Stimulated activated CD8-positive, alpha-beta memory T cell treated with anti-CD3 and anti-CD28 coated beads, Interleukin-2, amount 100 ng/mL, for 1 hour (primary cell): ENCODE measurements at regions not wholly inside any gene's neighbourhood (a gene's known extent, or its start where the extent isn't known, plus 50 kb on each side); places are given as distances from the start of the nearest gene placed in this dataset.

Experiments
- DNase-seq, 2 donors: peaks; one replicate each; pipeline ENCODE4 v3.0.0-alpha.2; 2020; ENCODE audit warnings: low read depth in 2 of 2

DNA sequence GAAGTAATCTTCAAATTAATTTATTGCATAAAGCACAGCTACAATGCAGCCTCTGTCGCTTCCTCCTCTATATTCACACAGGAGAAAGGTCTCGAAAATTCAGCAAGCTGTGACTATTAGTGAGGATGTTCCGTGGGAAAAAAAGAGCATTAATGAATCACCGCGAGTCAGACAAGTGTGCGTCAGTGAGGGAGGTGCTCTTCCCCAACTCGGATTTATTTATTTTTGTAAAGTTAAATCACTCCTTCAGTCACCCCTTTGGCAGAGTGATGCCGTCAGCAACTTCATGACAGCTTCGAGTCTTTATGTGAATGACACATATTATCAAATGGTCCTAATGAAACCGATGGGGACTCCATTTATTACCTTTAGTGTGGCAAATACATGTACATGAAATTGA is 648.9 kb upstream of the SALL3 start:
- DNase-seq: no peak

DNA sequence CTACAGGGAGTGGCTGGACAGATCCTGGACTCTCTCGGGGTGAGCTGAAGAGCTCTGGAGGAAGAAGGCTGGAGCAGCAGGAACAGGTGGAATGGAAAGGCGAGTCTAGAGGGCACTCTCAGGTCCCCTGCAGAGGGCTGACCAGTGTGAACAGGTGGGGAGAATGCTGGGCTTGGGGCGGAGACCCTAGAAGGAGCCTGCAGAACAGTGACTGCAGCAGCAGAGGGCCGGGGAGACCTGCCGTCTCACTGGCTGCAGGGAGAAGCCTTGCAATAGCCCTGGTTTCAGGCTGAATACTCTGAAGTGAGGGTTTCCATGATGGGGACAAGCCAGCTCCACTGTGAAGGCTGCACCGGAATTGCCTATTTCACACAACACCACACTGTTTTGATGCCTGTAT is 626.7 kb upstream of the SALL3 start:
- DNase-seq: no peak

DNA sequence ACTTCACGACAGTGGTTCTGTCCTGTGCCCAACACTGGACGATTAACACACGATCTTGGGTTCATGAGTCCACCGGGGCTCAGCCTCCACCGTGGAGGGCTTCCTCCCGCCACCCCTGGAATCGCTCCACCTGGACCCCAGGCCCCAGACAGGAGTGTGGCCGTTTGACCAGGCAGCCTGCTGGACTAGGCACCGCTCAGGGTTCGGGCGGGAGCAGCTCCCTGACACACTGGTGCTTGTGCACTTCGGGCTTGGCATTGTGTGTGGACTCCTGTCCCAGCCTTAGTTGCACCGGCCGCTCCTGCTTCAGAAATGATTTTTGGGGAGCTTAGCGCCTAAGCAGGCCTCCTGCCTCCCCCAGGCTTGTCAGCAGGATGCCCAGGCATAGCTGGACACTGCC is 617.4 kb upstream of the SALL3 start:
- DNase-seq: no peak

DNA sequence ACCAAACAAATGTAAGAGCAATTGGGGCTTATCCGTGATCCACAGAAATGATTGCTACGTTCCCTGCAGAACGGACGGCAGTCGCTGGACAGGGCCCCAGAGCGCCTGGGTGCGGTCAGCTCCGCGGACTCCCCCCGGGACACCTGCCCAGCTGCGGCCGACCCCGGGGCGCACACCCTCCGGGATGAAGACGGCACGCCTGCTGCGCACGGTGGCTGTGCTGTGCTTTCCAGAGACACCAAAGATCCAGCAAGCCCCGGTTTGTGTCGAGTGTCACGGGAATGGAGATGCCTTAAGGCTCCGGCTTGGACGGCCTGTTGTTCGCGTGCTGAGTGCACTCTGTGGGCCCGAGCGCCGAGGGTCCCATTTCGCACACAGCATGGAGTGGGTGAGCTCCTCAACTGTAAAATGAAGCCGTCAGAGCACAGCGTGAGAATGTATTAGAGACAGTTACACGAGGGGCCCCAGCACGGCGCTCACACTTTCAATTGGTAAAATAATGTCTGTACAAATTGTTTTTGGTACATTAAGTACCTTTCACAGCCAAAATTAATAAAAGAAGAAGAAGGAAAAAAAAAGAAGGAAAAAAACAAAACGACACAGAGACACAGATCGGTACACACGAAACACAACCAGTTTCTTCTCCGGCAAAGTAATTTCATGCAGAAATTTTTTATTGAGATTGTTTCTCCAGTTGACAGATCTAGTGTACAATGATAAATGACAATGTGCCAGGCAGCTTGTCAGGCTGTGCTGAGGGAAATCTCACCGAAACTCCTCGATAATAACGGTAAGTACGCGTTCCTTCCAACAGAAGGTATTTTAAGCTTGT is 615.8 kb upstream of the SALL3 start:
- DNase-seq: no peak

DNA sequence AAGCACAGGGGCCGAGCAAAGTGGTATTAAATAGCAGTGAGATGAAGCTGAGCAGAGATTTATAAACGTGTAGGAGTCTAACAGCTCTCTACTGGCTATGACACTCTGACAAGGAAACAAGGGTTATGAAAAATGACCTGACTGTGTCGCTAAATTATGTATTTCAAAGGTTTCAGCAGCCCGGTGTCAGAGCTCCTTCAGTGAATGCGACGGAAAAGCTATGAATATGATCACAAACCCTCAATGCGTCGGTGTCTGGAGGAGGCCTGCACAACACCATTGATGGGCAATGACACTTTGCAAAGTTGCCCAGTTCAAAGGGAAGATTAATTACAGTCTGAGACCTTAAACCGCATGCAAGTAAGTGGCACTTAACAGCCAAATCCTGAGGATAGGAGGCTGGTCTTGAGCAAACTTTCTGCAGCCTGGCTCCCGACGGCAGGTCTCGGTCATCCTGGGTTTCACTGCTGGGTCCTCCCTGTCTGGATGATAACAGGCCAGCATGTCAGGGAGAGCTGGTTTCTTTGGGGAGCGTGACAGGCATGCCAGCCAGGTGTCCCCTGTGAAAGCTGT is 615.1 kb upstream of the SALL3 start:
- DNase-seq: no peak

DNA sequence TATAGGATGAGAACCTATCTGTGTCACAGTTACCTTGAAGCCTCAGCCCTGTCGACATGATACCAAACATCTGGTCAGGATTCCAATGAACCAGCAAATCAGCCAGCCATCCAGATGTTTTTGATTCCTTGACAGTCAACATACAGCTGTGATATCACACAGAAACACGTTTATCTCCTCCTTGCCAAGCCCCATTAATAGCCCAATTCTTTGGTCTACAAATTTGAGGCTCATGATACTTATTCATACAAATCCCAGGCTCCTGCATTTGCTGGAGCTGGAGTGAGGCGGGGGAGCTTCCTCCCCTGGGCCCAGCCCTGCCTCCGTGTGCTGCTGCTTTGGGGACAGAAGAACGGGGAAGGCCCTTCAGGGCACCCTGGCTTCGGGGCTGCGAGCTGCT is 611.6 kb upstream of the SALL3 start:
- DNase-seq: no peak

DNA sequence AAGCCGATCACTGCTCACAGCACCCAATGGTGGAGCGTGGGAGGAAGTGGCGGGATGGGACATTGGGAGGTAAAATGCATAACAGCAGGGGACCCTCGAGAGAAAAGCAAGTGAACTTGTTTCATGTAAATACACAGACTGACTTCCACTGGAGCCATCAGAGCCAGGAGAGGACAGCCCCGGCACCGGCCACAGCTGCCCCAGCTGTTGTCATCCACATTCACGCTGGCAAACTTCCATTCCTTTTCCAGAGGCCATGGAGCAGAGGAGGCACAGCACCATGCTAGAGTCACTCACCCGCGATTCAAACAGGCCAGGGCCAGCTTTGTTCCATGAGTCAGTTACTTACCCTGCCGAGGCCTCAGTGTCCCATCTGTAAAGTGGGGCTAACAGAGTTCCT is 610.9 kb upstream of the SALL3 start:
- DNase-seq: no peak

DNA sequence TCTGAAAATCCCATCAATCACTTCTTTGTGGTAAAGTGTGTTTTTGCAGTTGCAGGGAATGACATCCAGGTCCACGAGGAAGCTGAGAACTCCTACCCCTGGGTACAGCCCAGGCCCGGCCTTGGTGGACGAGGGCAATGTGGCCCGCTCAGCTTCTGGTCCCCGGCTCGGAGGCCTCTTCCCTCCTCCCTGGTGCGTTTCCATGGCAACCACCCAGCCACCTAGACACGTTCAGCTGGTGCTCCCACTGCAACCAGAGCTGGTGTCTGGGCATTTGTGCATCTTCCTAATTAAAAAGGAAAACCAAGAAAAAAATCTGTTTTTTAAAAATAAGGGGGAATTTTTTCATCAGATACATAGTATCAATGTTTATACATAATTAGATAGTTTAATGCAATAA is 603.6 kb upstream of the SALL3 start:
- no peak for DNase-seq

DNA sequence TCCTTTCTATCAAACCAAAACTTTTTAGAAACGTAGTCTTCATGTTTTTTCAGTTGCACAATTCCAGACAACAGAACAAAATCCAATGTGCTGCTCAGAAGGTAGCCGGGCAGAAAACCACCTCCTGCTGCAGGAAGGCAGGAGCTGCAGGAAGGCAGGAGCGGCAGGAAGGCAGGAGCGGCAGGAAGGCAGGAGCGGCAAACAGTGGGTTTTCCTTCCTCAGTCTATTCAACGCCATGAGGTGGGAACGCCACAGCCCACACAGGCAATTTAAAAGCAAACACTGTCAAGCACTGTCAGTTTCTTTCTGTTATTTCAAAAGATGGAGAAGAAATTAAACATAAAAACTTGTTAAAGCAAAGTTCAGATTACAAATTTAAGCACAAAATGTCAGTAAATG is 601.2 kb upstream of the SALL3 start:
- DNase-seq: no peak

DNA sequence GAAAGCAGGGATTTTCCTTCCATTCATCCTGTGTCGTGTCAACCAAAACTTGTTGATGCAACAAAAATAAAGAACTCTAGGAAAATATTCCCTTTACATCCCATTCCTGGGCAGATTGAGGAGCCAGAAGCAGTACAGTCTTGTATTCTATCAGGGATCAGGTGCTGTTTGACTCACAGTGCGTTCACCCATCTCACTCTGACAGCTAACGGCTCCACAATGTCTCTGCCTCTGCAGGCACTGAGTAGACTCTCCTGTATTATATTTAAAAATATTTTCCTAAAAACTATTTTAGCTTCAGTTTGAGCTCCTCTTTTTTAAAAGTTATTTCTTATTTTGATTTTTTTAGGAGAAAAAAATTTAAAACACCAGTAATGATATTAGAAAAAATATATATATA is 600.6 kb upstream of the SALL3 start:
- no peak for DNase-seq

DNA sequence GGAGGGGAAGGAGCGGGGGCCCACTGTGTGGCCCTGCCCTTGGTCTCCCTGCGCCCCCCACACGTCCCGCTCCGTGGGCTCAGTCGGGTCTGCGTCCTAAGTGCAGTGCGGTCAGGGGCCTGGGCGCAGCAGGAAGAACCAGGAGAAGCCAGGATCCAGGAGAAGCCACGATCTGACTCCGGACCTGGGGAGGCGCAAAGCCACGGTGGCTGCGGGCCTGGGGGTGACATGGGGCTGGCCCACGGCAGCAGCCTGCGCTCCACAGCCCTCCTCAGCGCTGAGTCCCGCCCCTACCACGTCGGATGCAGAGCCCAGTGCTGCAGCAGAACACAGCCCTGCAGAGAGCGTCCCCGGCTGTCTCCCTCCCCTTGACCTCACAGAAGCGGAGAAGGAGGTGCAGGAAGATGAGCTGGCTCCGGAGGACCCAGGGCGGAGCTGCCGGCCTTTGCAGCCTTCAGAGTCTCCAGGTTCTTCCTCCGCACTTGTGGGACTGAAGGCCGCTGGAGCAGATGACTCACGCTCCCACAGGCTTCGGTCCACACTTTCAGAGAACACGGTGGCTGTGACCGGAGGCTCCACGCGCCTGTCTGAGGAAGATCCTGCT is 589.2 kb upstream of the SALL3 start:
- no peak for DNase-seq

DNA sequence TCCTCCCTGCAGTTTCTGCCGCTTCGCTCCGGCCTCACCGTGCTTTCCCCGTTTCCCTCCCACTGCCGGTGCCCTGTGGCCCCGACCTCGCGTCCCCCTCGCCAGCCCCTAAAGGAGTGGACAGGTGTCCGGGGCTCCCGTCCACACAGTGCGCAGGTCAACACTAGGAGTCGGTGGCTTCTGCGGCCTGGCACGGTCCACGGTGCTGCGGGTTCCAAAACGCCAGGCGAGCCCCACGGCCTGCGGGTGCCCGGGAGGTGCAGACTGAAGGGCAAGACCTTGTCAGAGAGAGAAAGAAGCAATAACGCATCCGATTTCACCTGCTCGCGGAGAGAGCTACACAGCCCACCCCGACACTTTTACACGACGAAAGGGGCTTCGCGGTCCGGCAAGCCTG is 588.7 kb upstream of the SALL3 start:
- DNase-seq: no peak

DNA sequence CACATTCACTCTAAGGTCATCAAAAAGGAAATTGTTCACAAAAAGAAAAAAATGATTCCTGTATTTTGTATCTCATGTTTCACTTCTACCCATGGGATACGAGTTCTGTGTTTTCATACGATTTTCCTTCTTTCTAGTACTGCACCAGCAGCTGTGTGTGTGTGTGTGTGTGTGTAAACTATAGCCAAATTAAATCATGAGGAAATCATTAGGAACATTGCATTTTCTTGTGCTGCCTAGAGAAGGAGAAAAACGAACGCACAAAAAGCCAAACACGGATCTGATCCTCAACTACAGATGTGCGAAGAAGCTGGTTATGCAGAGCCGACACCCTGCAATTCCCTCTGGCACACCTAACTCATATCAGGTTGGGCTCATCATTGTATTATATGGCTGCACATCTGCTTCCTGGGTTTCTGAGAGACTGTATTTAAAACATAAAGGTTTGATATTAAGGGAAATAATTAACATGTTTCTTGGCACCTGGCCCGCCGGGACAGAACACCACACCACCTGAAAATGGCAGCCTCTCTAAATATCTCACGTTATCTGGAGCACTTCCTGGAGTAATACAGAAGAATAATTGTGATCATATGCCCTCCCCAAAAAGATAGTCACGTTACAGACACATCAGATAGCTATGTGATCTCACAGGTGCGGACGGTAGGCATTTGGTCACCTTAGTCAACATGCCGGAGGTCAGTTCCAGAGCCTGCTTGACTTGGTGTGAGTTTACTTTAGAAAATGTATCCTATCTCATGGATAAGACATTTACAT is 586.3 kb upstream of the SALL3 start:
- no peak for DNase-seq

DNA sequence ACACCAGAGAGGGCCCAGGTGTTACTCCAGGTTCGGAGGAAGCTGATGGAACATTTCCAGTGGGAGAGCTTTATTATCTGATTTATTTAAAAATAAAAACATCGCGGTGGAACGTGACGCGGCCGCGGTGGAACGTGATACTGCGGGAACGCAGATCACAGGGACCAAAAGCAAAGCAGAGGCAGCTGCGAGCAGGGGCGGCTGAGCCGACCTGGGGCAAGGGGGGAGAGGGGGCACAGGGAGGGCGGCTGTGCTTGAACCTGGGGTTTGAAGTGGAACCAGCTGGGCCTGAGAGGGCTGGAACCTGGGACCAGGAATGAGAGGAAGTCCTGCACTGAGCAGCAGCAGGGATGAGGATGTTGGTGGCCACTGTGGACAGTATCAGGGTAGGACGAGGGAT is 583.5 kb upstream of the SALL3 start:
- DNase-seq: no peak

DNA sequence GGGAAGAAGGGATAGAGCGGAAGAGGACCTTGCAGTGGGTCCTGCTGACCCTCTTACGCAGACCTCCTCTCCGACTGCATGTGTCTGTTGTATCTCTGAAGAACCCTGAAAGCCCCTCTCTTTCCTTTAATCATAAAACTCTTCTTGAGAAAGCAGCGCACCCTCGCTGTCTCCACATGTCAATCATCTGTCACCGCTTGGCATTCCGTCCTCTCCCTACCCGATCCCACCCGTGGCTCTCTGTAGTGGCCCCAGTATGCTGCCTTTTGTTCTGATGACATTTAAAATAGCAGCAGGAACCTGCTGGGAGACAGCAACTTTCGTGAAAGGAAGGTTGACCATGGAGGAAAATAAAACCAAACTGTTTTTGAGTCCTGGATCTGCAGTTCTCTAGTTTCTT is 582.9 kb upstream of the SALL3 start:
- DNase-seq: no peak

DNA sequence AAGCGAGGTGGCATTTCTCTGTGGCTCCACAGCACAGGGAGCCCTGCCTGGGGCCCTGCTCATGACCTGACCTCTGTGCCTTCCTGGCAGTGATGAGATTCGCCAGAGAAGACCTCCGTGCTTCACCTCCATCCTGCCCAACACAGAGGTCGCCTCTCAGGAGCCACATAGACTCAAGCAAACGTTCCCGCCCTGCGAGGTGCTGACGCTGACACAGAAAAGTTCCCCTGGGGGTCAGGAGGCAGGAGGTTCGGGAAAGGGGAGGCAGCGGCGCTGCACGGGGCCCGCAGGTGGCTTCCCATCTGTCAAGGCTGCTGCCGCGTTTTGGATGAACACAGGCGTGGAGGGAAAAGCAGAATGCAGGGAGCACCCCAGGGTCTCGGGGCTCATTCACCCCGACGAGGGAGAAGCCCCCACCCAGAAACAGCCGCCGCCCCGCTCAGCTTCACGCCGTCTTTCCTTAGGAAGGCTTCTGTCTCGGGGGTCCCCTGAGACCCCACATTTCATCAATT is 579.6 kb upstream of the SALL3 start:
- DNase-seq: no peak

DNA sequence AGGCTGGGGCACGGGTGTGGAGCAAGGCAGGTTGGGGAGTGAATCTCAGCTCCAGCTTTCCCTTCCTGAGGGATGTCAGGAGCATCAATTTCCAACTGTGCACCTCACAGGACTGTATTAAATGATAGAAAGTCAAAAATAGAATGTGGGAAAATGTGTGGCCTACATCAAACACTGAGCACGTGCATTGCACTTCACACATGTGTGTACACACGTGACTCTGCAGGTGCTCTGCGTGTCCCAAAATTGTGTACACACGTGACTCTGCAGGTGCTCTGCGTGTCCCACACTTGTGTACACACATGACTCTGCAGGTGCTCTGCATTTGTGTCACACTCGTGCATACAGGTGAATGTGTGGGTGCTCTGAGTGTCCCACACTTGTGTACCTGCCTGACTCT is 577.2 kb upstream of the SALL3 start:
- no peak for DNase-seq

DNA sequence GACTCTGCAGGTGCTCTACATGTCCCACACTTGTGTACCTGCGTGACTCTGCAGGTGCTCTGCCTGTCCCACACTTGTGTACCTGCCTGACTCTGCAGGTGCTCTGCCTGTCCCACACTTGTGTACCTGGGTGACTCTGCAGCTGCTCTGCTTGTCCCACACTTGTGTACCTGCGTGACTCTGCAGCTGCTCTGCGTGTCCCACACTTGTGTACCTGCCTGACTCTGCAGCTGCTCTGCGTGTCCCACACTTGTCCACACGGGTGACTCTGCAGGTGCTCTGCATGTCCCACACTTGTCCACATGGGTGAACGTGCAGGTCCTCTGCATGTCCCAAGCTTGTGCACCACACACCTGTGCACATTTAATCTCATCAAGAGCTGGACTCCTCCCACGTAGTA is 576.7 kb upstream of the SALL3 start:
- DNase-seq: no peak

DNA sequence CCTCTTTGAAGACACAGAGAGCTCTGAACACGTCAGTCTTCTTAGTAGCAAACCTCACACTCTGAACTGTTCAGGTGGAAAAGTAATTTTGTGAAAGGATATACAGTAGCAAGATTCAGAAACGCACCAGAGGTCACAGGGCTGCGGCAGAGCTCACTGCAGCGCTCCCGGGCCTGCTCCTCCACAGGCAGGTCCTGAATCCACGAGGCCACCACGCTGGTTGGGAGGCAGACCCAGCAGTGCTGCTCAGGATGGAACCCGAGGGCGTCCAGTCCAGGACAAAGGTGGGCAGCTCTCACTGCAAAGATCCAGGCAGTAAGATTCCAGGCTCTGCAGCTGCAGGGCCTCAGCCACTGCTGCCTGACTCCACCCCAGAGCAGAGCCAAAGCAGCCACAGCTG is 576.2 kb upstream of the SALL3 start:
- no peak for DNase-seq

DNA sequence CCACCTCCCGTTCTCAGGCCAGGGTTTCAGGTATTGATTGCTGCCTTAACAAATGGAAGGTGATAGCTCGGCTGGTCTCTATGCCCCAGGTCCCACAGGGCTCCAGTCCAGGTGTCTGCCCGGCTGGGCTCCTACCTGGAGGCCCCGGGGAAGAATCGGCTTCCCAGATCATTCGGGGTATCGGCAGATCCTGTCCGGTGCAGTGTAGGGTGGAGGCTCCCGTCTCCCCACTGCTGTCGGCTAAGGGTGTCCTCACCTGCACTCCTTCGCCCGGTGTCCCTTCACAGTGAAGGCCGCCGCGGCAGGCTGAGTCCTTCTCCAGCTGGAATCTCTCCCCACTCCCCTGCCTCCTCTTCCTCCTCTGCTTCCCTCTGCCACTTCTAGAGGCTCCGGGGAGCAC is 573.9 kb upstream of the SALL3 start:
- DNase-seq: no peak

DNA sequence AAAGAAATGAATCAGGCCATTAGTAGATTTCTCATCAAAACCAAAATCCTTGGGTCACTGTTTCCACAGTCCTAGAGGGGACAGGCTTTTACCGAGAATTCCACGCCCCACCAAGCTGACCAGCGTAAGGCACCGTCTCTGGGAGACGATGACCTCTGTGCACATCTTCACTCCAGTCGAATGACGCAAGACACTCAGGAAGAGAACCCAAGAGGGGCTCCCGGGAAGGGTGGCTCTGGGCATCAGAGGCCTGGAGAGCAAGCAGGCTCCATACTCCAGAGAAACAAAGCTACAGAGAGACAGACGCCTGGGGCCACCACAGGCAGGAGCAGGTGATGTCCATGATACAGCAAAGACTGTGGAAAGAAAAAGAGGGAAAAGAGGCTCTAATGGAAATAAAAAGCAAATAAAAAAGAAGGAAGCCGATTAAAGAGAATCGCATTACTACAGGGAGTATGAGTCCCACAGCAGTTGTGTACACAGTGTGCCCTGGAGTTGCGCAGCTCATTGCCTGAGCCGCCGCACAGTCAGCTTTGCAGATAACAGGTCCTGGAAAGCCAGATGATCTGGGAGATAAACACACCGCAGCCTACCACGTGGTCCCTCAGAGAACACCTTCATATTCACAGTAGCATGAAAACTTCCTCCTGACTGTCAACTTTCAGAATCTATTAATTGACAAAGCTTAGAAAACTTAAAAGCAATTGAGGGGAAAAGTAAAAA is 572.7 kb upstream of the SALL3 start:
- DNase-seq: no peak

DNA sequence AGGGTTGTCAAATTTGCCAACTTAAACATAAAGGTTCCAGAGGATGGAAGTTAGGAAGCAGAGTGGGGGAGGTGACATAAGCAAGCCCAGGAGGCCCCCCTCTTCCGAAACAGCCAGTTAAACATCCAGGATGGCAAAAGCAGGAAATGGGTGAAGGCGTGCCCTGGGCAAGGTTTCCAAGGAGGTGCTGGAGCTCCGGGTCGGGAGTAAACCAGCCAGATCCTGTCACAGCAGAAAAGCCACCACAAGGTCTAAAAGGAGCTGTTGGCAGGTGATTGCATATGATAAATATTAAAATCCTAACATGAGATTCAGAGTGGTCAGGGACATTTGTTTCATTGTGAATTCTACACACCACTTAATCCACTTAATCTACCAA is 572.2 kb upstream of the SALL3 start:
- no peak for DNase-seq
